ENCODE measurements at regions not wholly inside any gene's neighbourhood (a gene's known extent, or its start where the extent isn't known, plus 50 kb on each side); places are given as distances from the start of the nearest gene placed in this dataset.

- Histone ChIP-seq H3K27me3 (ENCODE audit: control insufficient read depth in 1 of 2, insufficient read depth in 2 of 2, low read length in 2 of 2) (no peaks in the 10 kb centered on the region), H3K4me2 (ENCODE audit: low read depth, low read length) (no peak overlapping the region), H3K79me2 (ENCODE audit: insufficient read depth, low read length) (no peaks in the 10 kb centered on the region), H4K20me1 (ENCODE audit: insufficient read depth, low read length) (no peaks in the 10 kb centered on the region), H3K4me1 (ENCODE audit: insufficient read depth, low read length) (no peaks in the 10 kb centered on the region), H3K27ac (ENCODE audit: extremely low read length, insufficient read depth, low read length) (no peak overlapping the region), H3K9me3 (ENCODE audit: low read length) (no peaks in the 10 kb centered on the region), H2AFZ (ENCODE audit: low read length) (no peak overlapping the region), H3K36me3 (replicated peaks in 1 of 2; ENCODE audit: control insufficient read depth in 1 of 2, insufficient read depth in 2 of 2, low read length in 2 of 2) (no peaks in the 10 kb centered on the region), H3K9ac (ENCODE audit: insufficient read depth, low read depth, low read length) (no peak overlapping the region), H3K4me3 (replicated peaks in 1 of 3; ENCODE audit: insufficient read depth in 1 of 3, low read depth in 2 of 3, low read length in 3 of 3) (no peak overlapping the region)
- FAIRE-seq (no peak), DNase-seq (ENCODE audit: low spot score) (no peak), ATAC-seq (no peak)
- TF ChIP-seq TBX2 (CRISPR knock-in tag; IDR thresholded peaks at IDR 0.05; ENCODE audit: borderline replicate concordance) = no peak
- no peak for TF ChIP-seq SETDB1 (CRISPR knock-in tag; IDR thresholded peaks at IDR 0.05; ENCODE audit: borderline replicate concordance)
- no peak for TF ChIP-seq ERF (CRISPR knock-in tag; IDR thresholded peaks at IDR 0.05)
- no peak for TF ChIP-seq RBM39 (IDR thresholded peaks at IDR 0.05; ENCODE audit: low read depth, low read length, poor library complexity, severe bottlenecking)
- no peak for TF ChIP-seq NFRKB (IDR thresholded peaks at IDR 0.05)
- no peak for TF ChIP-seq FUBP1 (CRISPR knock-in tag; IDR thresholded peaks at IDR 0.05; ENCODE audit: borderline replicate concordance)
- TF ChIP-seq ZNF800 (CRISPR knock-in tag; IDR thresholded peaks at IDR 0.05) = no peak
- TF ChIP-seq ZNF629 (CRISPR knock-in tag; conservative IDR thresholded peaks at IDR 0.05) = no peak
- intact Hi-C loops (cut with micrococcal nuclease; ENCODE audit: unreplicated experiment) (no loop called here), in situ Hi-C loops (cut with HindIII; ENCODE audit: extremely low pct_ligation_motif_present, low pct_unique_long_range_greater_than_20kb) (no loop called here)
- 0% methylated on average over 3 of the region's 3 CpGs for WGBS (ENCODE audit: low lambda C conversion rate)
- ChIA-PET POLR2A (no interaction called here), CTCF (ENCODE audit: low intra/inter-chr PET ratio, low total read pairs) (no interaction called here)
- no TSS peak for BruUV-seq (replicated peaks)
These were observed 196.5 kb upstream of the THUMPD2 start for GRCh38 chr2:39975476-39976020.

Data from HepG2 (cell line).